K562 (cell line): ENCODE measurements at regions not wholly inside any gene's neighbourhood (a gene's known extent, or its start where the extent isn't known, plus 50 kb on each side); places are given as distances from the start of the nearest gene placed in this dataset.

Experiments used
- ATAC-seq: fragments of 200-7000 bp; cut with Tn5 transposase; 3 replicates; pipeline ENCODE4 v1.9.1; 2020; ENCODE audit warnings: moderate library complexity
- BruUV-seq: library from RNA; stranded (reverse); fragments of 400-500 nt; replicated peaks from 2 replicates; lab custom pipeline; 2021; lab: Mats Ljungman, UMichigan
- CTCF ChIA-PET: fragments of 300-600 bp; formaldehyde crosslinking; extraction: SDS; loops from one replicate; lab custom pipeline; 2021; ENCODE audit warnings: low intra/inter-chr PET ratio; lab: Yijun Ruan, JAX
- POLR2A ChIA-PET: fragments of 300-600, 350-650 bp; sonication (Branson Sonifier 250); formaldehyde crosslinking; extraction: SDS; loops from one replicate; lab custom pipeline; 2021; ENCODE audit warnings: antibody characterized with exemption, inconsistent platforms; lab: Yijun Ruan, JAX
- DNase-seq, 4 experiments: peaks; one replicate each; pipeline versions ENCODE4 v3.0.0 to v3.0.0-alpha.2; 2011 to 2018; ENCODE audit warnings: low spot score in 3 of 4, mixed read lengths in 3 of 4; ENCODE audit errors: extremely low read depth in 1 of 4
- FAIRE-seq: peaks from 2 replicates; lab custom pipeline; 2011; peaks lifted over from hg19 to GRCh38; lab: Jason Lieb, UNC
- H2AFZ ChIP-seq: 2 replicates; pipeline ENCODE4 v1.6.0; 2011; ENCODE audit warnings: low read depth, low read length, control low read depth, inconsistent platforms
- H3K27ac ChIP-seq: fragments of 200-600 bp; 3 replicates; pipeline ENCODE4 v1.8.0; 2011; ENCODE audit warnings: low read depth, mild to moderate bottlenecking, control low read depth, inconsistent platforms, low read length, moderate library complexity, mixed read lengths; ENCODE audit errors: extremely low read depth
- H3K27me3 ChIP-seq, 2 experiments: fragments of 300-600 bp in 1 of 2; 2 replicates in 1 of 2; 3 replicates in 1 of 2; pipeline versions ENCODE4 v1.6.0 to v1.8.0; 2011; ENCODE audit warnings: inconsistent platforms in 2 of 2, low read length in 2 of 2, mild to moderate bottlenecking in 1 of 2, mixed read lengths in 1 of 2, moderate library complexity in 1 of 2; ENCODE audit not compliant: control insufficient read depth in 2 of 2, insufficient read depth in 2 of 2
- H3K36me3 ChIP-seq: fragments of 300-600 bp; 3 replicates; pipeline ENCODE4 v1.8.0; 2011; ENCODE audit warnings: mild to moderate bottlenecking, low read length, inconsistent platforms; ENCODE audit not compliant: control insufficient read depth, insufficient read depth
- H3K4me1 ChIP-seq, 2 experiments: fragments of 200-600 bp in 1 of 2; replicated peaks in 1 of 2; 2 replicates in 1 of 2; 3 replicates in 1 of 2; pipeline versions ENCODE4 v1.5.1 to v1.8.0; 2011; ENCODE audit warnings: inconsistent platforms in 2 of 2, low read length in 2 of 2, mild to moderate bottlenecking in 1 of 2, mixed read lengths in 1 of 2, moderate library complexity in 1 of 2; ENCODE audit not compliant: control insufficient read depth in 2 of 2, insufficient read depth in 2 of 2
- H3K4me2 ChIP-seq: 2 replicates; pipeline ENCODE4 v1.6.1; 2011; ENCODE audit warnings: low read length, control low read depth, inconsistent platforms, mixed read lengths; ENCODE audit not compliant: insufficient read depth
- H3K4me3 ChIP-seq: fragments of 200-600 bp; sonication (generic), shearing (Covaris generic); 2 replicates; pipeline ENCODE4 v1.5.1; 2016; ENCODE audit warnings: control low read depth, inconsistent platforms
- H3K79me2 ChIP-seq: fragments of 200-600 bp; 3 replicates; pipeline ENCODE4 v1.8.0; 2011; ENCODE audit warnings: low read length, inconsistent platforms; ENCODE audit not compliant: control insufficient read depth, insufficient read depth
- H3K9ac ChIP-seq, 2 experiments: 2 replicates each; pipeline versions ENCODE4 v1.6.0 to v1.6.1; 2011; ENCODE audit warnings: low read depth in 2 of 2, low read length in 2 of 2, control low read depth in 1 of 2, inconsistent platforms in 1 of 2, mild to moderate bottlenecking in 1 of 2, mixed read lengths in 1 of 2; ENCODE audit not compliant: insufficient read depth in 1 of 2
- H3K9me1 ChIP-seq: one replicate; pipeline ENCODE4 v1.6.0; 2011; ENCODE audit warnings: inconsistent platforms, mild to moderate bottlenecking, low read length, moderate library complexity; ENCODE audit not compliant: control insufficient read depth, insufficient read depth
- H3K9me3 ChIP-seq: replicated peaks from 2 replicates; pipeline ENCODE4 v1.5.1; 2011; ENCODE audit warnings: low read depth, low read length, inconsistent platforms; ENCODE audit not compliant: control insufficient read depth, insufficient read depth
- H4K20me1 ChIP-seq: replicated peaks from 2 replicates; pipeline ENCODE4 v1.6.1; 2011; ENCODE audit warnings: low read length, inconsistent platforms, mixed read lengths; ENCODE audit not compliant: control insufficient read depth, insufficient read depth
- HDAC3 ChIP-seq: fragments of 450-650 bp; IDR thresholded peaks from 2 replicates; pipeline ENCODE4 v1.6.1; 2018; ENCODE audit warnings: borderline replicate concordance, mild to moderate bottlenecking, moderate library complexity; ENCODE audit not compliant: partially characterized antibody
- NELFE ChIP-seq: IDR thresholded peaks from 2 replicates; pipeline ENCODE4 v1.6.1; 2011; ENCODE audit warnings: mild to moderate bottlenecking; ENCODE audit not compliant: insufficient read depth, insufficient read length
- POLR2A ChIP-seq: fragments of 450-650 bp; conservative IDR thresholded peaks from 2 replicates; pipeline ENCODE4 v1.6.1; 2016
- SETDB1 ChIP-seq: IDR thresholded peaks from one replicate; pipeline ENCODE4 v1.6.1; 2012; ENCODE audit warnings: low read length, control low read depth, inconsistent platforms
- SRSF9 ChIP-seq: fragments of 200-400 bp; formaldehyde crosslinking; IDR thresholded peaks from 2 replicates; pipeline ENCODE4 v1.6.1; 2017; ENCODE audit warnings: low read depth, low read length, borderline replicate concordance
- TBP ChIP-seq: optimal IDR thresholded peaks from 2 replicates; pipeline ENCODE3; 2011; ENCODE audit warnings: low read depth, low read length, improper control_type of control experiment
- ZNF507 ChIP-seq: conservative IDR thresholded peaks from 2 replicates; pipeline ENCODE4 v1.6.1; 2017; ENCODE audit warnings: missing genetic modification characterization, missing compliant biosample characterization
- WGBS: fragments of 100-300 bp; shearing (Covaris generic); methylation state at CpG from one replicate; pipeline ENCODE4 v1.1.6; 2016; ENCODE audit warnings: low coverage, mixed read lengths; ENCODE audit not compliant: insufficient coverage; ENCODE audit errors: missing lambda C conversion rate; 5-methylcytosine and 5-hydroxymethylcytosine counted together
- in situ Hi-C: fragments of 300-500 bp; cut with MboI; formaldehyde crosslinking; loops from 4 replicates; pipeline ENCODE4 v1.15.0; 2018; ENCODE audit warnings: inconsistent platforms, mixed read lengths
- intact Hi-C: fragments of 100-400 bp; cut with micrococcal nuclease; formaldehyde crosslinking; loops from 2 replicates; pipeline ENCODE4 v1.14.2; 2022
- TF ChIP-seq, protein P1 (sequence below): sonication (generic); formaldehyde crosslinking; IDR thresholded peaks from 2 replicates; pipeline ENCODE4 v1.8.0; 2022; ENCODE audit warnings: mild to moderate bottlenecking, missing genetic modification reagents
- TF ChIP-seq, protein P2 (sequence below): fragments of 250-450 bp; sonication (Bioruptor Pico); IDR thresholded peaks from 2 replicates; pipeline ENCODE4 v1.5.0; 2020; ENCODE audit warnings: mild to moderate bottlenecking

DNA sequence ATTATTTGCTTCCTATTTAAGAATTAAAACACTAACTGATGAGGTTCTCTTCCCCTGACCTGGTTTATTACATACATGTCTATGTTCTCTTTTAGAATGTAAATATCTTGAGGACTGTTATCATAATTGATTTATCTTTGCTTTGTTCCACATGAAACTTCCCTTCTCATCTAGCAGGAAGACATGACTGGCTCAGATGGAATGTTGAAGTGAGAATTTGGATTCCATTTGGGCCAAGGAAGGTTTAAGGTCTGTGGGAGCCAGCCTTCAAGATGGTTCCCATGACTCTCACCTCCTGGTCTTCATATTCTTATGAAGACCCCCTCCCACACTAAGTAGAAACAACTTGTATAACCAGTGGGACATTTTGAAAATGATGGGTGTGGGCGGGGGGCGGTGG, 222.2 kb upstream of the GADL1 start:
- H3K9me3 ChIP-seq = no peaks in the 10 kb centered on the region
- intact Hi-C loops (no loop called here), in situ Hi-C loops (no loop called here)
- no peaks in the 10 kb centered on the region for H4K20me1 ChIP-seq
- no peak for FAIRE-seq
- DNase-seq = no peak
- 7% methylated on average over 2 of the region's 2 CpGs for WGBS
- H3K9ac ChIP-seq = no peak overlapping the region
- no peaks in the 10 kb centered on the region for H3K36me3 ChIP-seq
- H3K4me1 ChIP-seq = 0 out of 5 replicates have a peak, but pooled peaks cover 0 to 4% of the 10 kb centered on the region in 2 experiments
- H3K27me3 ChIP-seq = no peaks in the 10 kb centered on the region
- H3K27ac ChIP-seq = no peak overlapping the region
- no peaks in the 10 kb centered on the region for H3K9me1 ChIP-seq
- POLR2A ChIA-PET = no interaction called here
- TF ChIP-seq, protein P1, sequence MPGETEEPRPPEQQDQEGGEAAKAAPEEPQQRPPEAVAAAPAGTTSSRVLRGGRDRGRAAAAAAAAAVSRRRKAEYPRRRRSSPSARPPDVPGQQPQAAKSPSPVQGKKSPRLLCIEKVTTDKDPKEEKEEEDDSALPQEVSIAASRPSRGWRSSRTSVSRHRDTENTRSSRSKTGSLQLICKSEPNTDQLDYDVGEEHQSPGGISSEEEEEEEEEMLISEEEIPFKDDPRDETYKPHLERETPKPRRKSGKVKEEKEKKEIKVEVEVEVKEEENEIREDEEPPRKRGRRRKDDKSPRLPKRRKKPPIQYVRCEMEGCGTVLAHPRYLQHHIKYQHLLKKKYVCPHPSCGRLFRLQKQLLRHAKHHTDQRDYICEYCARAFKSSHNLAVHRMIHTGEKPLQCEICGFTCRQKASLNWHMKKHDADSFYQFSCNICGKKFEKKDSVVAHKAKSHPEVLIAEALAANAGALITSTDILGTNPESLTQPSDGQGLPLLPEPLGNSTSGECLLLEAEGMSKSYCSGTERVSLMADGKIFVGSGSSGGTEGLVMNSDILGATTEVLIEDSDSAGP = no peak
- TF ChIP-seq SETDB1 = no peak
- TF ChIP-seq HDAC3 = no peak
- no peak for TF ChIP-seq TBP
- TF ChIP-seq, protein P2, sequence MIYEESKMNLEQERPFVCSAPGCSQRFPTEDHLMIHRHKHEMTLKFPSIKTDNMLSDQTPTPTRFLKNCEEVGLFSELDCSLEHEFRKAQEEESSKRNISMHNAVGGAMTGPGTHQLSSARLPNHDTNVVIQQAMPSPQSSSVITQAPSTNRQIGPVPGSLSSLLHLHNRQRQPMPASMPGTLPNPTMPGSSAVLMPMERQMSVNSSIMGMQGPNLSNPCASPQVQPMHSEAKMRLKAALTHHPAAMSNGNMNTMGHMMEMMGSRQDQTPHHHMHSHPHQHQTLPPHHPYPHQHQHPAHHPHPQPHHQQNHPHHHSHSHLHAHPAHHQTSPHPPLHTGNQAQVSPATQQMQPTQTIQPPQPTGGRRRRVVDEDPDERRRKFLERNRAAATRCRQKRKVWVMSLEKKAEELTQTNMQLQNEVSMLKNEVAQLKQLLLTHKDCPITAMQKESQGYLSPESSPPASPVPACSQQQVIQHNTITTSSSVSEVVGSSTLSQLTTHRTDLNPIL (CRISPR knock-in tag) = no peak
- no peak for TF ChIP-seq SRSF9
- TF ChIP-seq POLR2A = no peak
- no peak for TF ChIP-seq ZNF507
- no peak for TF ChIP-seq NELFE
- no peak overlapping the region for H3K4me3 ChIP-seq
- no peak for ATAC-seq
- H3K4me2 ChIP-seq = no peak overlapping the region
- no TSS peak for BruUV-seq
- H2AFZ ChIP-seq = no peak overlapping the region
- CTCF ChIA-PET = no interaction called here
- no peaks in the 10 kb centered on the region for H3K79me2 ChIP-seq
